Right kidney (tissue), 1 donor: ENCODE measurements at regions not wholly inside any gene's neighbourhood (a gene's known extent, or its start where the extent isn't known, plus 50 kb on each side); places are given as distances from the start of the nearest gene placed in this dataset.
"Not testable (repeated sequence)": the region's sequence is repeated elsewhere in the genome, so short reads cannot be mapped to it uniquely, and the experiment has no call there.

ENCODE experiments used
- DNase-seq: peaks from one replicate; pipeline ENCODE4 v3.0.0-alpha.2; 2016

DNA sequence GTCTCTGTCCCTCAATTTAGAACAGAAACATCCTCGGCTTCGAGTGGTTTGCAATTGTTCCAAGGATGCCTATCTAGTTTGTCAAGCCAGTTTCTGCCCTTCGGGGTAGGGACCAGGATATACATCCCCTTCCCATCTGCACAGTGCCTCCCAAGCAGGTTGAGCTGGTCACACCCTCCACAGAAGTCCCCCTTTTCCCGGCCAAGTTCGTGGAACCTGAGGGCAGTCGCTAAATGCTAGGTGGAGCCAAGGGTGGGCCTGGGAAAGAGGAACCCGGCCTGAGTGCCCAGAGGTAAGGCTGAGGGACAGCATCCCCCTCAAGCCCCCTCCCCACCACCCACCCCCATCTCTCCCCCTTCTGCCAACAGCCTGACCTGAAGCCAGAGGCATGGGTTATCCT, 62.4 kb upstream of the NANOS1 start:
- DNase-seq, result no peak

DNA sequence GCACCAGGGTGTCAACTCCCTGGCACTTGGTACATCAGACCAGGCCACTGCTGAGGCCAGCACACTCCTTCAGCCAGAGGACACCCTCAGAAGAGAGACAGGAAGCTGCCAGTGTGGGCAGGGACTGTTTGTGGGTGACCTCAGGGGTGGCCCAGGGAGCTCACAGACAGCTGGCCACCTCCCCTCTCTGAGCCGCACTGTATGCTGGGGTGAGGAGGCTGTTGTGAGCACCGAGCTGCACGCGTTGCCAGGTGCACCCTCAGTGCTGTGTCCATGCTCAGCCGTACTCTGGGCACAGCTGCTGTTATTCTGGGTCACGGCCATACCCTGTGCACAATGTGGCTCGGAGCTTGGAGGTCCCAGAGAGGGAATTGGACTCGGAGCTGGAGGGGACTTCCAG, 61.5 kb upstream of the NANOS1 start:
- DNase-seq, result no peak

- no peak for DNase-seq
Observed at GRCh38 chr10:118968482-118968881, 61.0 kb upstream of the NANOS1 start.

- DNase-seq, result no peak
Observed at GRCh38 chr10:118969014-118969413, 60.5 kb upstream of the NANOS1 start.

GRCh38 chr10:118970770-118971169, 58.7 kb upstream of the NANOS1 start:
- DNase-seq, result no peak

- no peak for DNase-seq
Observed at GRCh38 chr10:118971187-118971586, 58.3 kb upstream of the NANOS1 start.

DNA sequence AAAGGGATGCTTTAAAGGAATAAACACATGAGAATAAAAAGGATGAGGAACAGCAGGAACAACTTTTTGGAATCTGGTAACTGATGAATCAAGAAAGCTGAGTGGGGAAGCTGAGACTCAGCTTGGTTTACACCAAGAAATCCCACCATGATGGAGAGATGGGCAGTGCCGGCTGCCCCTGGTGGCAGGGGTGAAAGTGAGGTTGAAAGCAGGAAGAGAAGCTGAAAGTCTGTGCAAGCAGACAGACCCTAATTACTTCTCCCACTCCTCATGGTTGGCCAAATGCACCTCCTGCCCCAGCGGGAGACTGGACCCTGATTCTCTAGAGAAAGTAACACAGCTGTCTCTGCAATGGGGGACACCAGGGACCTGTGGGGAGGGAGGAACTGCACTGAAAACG, 57.6 kb upstream of the NANOS1 start:
- no peak for DNase-seq

DNA sequence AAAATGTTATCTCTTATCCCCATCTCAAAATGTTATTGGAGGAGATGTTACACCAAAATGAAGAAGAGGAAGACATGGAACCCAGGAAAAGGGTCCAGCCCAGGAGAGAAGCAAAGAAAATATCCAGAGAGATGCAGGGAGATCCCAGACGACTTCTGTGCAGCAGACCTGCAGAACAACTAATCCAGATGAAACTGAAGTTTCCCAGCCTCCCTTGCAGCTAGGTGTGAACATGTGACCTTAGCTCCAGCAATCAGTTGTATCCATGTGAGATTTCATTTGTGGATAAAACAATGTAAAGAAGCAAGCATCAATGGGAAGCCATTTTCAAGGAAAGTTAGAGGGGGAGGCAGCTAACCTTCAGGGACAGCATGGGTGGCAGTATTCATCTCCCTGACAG, 55.8 kb upstream of the NANOS1 start:
- DNase-seq, result no peak

DNA sequence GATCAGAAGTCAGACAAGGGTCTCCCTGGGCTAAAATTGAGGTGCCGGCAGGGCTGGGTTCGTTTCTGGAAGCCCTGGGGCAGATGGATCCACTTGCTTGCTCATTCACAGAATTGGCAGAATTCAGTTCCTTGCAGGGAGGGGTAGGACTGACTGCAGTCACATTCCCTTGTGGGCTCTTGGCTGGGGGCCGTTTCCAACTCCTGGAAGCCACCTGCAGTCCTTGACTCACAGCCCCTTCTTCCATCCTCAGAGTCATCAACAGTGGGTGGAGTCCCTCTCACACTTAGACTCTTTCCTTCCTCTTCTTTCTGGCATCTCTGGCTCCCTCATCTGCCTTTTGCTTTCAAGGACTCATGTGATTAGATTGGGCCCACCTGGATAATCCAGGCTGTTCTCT, 54.6 kb upstream of the NANOS1 start:
- no peak for DNase-seq

DNA sequence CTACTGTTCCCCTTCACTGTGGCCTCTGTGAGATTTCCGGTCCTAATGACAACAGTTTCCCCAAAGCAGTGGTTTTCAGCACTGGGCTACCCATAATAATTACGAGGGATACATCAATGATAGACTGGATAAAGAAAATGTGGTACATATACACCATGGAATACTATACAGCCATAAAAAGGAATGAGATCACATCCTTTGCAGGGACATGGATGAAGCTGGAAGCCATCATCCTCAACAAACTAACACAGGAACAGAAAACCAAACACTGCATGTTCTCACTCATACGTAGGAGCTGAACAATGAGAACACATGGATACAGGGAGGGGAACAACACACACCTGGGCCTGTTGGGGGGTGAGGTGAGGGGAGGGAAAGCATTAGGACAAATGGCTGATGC, 53.3 kb upstream of the NANOS1 start:
- DNase-seq, result not testable (repeated sequence)

DNA sequence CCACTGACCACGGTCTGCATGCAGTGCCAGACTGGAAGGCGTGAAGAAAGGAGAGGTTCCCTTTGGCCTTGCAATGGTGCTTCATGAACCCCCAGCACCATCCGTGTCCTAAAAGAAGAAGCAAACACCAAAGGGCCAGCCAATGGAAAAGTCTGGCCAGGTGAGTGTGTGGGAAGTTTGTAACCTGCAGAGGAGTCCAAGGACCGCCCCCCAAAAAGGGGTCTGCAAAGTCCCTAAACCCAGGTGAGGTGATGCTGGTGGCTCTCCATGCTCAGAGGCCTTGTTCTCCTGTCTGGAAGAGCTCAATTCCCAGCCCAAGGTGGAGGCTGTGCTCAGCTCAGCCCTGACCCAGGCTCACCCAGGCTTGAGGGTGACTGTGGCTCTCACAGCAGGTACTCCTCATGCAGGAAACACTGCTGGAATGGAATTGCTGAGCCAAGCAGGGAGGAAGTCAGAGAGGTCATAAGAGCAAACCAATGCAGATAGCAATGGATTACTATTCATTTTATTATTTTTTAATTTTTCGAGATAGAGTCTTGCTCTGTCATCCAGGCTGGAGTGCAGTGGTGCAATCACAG, 52.4 kb upstream of the NANOS1 start:
- DNase-seq, result no peak

GRCh38 chr10:118977835-118978234, 51.7 kb upstream of the NANOS1 start:
- no peak for DNase-seq

DNA sequence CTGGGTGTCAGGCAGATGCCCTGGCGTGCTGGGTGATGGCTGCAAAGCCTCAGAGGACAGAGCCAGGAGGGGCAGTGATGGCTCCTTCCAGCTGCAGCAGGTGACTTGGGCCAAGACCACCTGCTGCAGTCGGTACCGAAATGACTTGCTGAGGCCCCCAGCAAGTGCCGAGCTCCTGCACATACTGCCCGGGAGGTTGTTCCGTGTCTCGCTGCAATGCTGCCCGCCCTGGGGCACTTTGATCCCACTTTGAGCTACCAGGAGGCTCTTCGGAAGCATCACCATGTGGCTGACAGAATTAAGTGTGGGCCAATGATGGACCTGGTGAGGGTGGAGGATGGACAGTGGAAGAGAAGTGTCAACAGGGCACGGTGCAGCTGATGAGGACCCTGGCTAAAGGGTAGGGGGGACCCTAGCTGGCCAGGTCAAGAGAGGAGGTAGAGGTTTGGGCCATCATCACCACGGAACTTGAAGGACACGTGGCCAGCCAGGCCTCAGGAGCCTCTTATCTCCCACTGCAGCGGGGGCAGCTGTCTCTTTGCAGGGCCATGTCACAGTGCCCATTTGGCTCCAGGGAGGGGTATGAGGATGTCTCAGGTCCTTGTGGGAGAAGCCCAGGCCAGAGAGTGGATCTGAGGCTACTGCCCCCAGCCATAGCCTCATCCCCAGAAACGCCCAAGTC, 51.1 kb upstream of the NANOS1 start:
- no peak for DNase-seq

- no peak for DNase-seq
Observed at GRCh38 chr10:118978998-118979350, 50.5 kb upstream of the NANOS1 start.

GRCh38 chr10:118979661-118980060, 49.9 kb upstream of the NANOS1 start:
- DNase-seq, result no peak
